ENCODE measurements at regions not wholly inside any gene's neighbourhood (a gene's known extent, or its start where the extent isn't known, plus 50 kb on each side); places are given as distances from the start of the nearest gene placed in this dataset.

GRCh38 chr4:81538716-81539427, 67.2 kb upstream of the RASGEF1B start:
- Histone ChIP-seq H4K5ac (ENCODE audit: insufficient read length, low read depth, low read length) (no peak overlapping the region), H2BK120ac (replicated peaks; ENCODE audit: low read depth, low read length) (no peak overlapping the region), H4K20me1 (replicated peaks in 1 of 2; ENCODE audit: control insufficient read depth in 1 of 2, insufficient read depth in 2 of 2, low read length in 2 of 2) (no peaks in the 10 kb centered on the region), H2BK12ac (ENCODE audit: low read depth, low read length) (no peak overlapping the region), H3K4me1 (replicated peaks in 1 of 4; ENCODE audit: control insufficient read depth in 3 of 4, insufficient read depth in 4 of 4, low read length in 3 of 4) (no peaks in the 10 kb centered on the region), H3K56ac (replicated peaks; ENCODE audit: insufficient read length, low read depth, low read length) (no peak overlapping the region), H3K18ac (ENCODE audit: extremely low read depth, low read length) (no peak overlapping the region), H3K4me2 (ENCODE audit: insufficient read depth in 1 of 2, low read depth in 2 of 2, low read length in 2 of 2) (no peak overlapping the region), H3K4ac (replicated peaks; ENCODE audit: insufficient read length, low read depth, low read length) (no peak overlapping the region), H2BK5ac (ENCODE audit: low read depth, low read length) (no peak overlapping the region), H4K8ac (ENCODE audit: extremely low read depth, insufficient read depth, low read length) (no peak overlapping the region), H2AFZ (ENCODE audit: low read length) (no peak overlapping the region), H3K36me3 (ENCODE audit: control insufficient read depth in 2 of 4, insufficient read depth in 4 of 4, low read length in 3 of 4) (no peaks in the 10 kb centered on the region), H2AK5ac (ENCODE audit: low read depth, low read length) (no peak overlapping the region), H4K91ac (replicated peaks; ENCODE audit: insufficient read length, low read length) (no peak overlapping the region), H3K79me1 (ENCODE audit: low read depth, low read length) (no peaks in the 10 kb centered on the region), H3K9me3 (ENCODE audit: insufficient read depth in 2 of 2, low read depth in 1 of 2, low read length in 1 of 2) (no peaks in the 10 kb centered on the region), H3K9ac (replicated peaks in 1 of 4; ENCODE audit: extremely low read depth in 1 of 4, low read depth in 3 of 4, low read length in 3 of 4) (no peak overlapping the region), H3K27ac (ENCODE audit: low read depth, low read length) (no peak overlapping the region), H3K79me2 (ENCODE audit: control insufficient read depth in 1 of 2, insufficient read depth in 2 of 2, low read length in 2 of 2) (no peaks in the 10 kb centered on the region), H3K23ac (ENCODE audit: insufficient read length) (no peak overlapping the region), H3K23me2 (ENCODE audit: low read depth, low read length) (no peaks in the 10 kb centered on the region), H2BK15ac (ENCODE audit: low read length) (no peak overlapping the region), H2BK20ac (ENCODE audit: low read length) (no peak overlapping the region), H3K14ac (ENCODE audit: insufficient read length) (no peak overlapping the region), H3K27me3 (replicated peaks in 1 of 4; ENCODE audit: control insufficient read depth in 3 of 4, extremely low read depth in 1 of 4, insufficient read depth in 3 of 4, low read length in 3 of 4) (no peaks in the 10 kb centered on the region), H3K4me3 (ENCODE audit: extremely low read depth in 1 of 4, insufficient read depth in 2 of 4, low read depth in 3 of 4, low read length in 4 of 4) (no peak overlapping the region)
- ChIA-PET POLR2A (ENCODE audit: partially characterized antibody) (no interaction called here), CTCF (ENCODE audit: partially characterized antibody) (interaction anchor here (0.6 kb wide), 1 partner anchor 9 kb away, joined by 3 read pairs; no protein-coding TSS in a partner anchor)
- TF ChIP-seq SAP30 (IDR thresholded peaks at IDR 0.05; ENCODE audit: insufficient read depth, insufficient replicate concordance, low read length) = no peak
- TF ChIP-seq JUND (IDR thresholded peaks at IDR 0.05; ENCODE audit: low read length) = no peak
- TF ChIP-seq SIRT6 (IDR thresholded peaks at IDR 0.05; ENCODE audit: low read length) = no peak
- TF ChIP-seq PHF8 (conservative IDR thresholded peaks at IDR 0.05; ENCODE audit: low read depth, low read length) = no peak
- TF ChIP-seq KDM5A (IDR thresholded peaks at IDR 0.05; ENCODE audit: low read length) = no peak
- 86% methylated on average over 6 of the region's 6 CpGs; no CpG with 5 or more reads in 1 of the 2 experiments for WGBS, 2 experiments (ENCODE audit: extremely low coverage in 1 of 2, insufficient coverage in 1 of 2, insufficient read length in 1 of 2, insufficient replicate concordance in 2 of 2, low coverage in 1 of 2, low lambda C conversion rate in 2 of 2, missing lambda C conversion rate in 1 of 2)
- DNase-seq (ENCODE audit: low read depth in 1 of 2, low spot score in 2 of 2) = no peak
- no peak for FAIRE-seq

Data from H1 (cell line).